HCT116 (cell line): ENCODE measurements at regions not wholly inside any gene's neighbourhood (a gene's known extent, or its start where the extent isn't known, plus 50 kb on each side); places are given as distances from the start of the nearest gene placed in this dataset.

Experiments used
- ATAC-seq: fragments of 200-7000 bp; cut with Tn5 transposase; 2 replicates; pipeline ENCODE4 v1.9.1; 2020; ENCODE audit warnings: mild to moderate bottlenecking, moderate library complexity
- BruUV-seq: library from RNA; stranded (reverse); fragments of 400-500 nt; replicated peaks from 2 replicates; lab custom pipeline; 2021; lab: Mats Ljungman, UMichigan
- CTCF ChIA-PET: fragments of 300-600 bp; sonication (Branson Sonifier 250); formaldehyde crosslinking; loops from one replicate; lab custom pipeline; 2021; ENCODE audit warnings: antibody characterized with exemption; lab: Charles Lee
- POLR2A ChIA-PET: fragments of 300-600, 350-600 bp; sonication (Branson Sonifier 250); formaldehyde crosslinking; loops from one replicate; lab custom pipeline; 2021; ENCODE audit warnings: antibody characterized with exemption; lab: Charles Lee
- RAD21 ChIA-PET, 2 experiments: fragments of 300-600 bp; sonication (Branson Sonifier 250); formaldehyde crosslinking; loops; one replicate each; lab custom pipeline; 2023; ENCODE audit warnings: low total read pairs in 2 of 2; ENCODE audit not compliant: uncharacterized antibody in 2 of 2, unreplicated experiment in 2 of 2, low non-redundant PET in 1 of 2; lab: Charles Lee
- DNase-seq: peaks from one replicate; pipeline ENCODE4 v3.0.0-alpha.2; 2010; ENCODE audit warnings: low read depth, low spot score
- H2AFZ ChIP-seq: fragments of 200-600 bp; shearing (Covaris generic), sonication (generic); 2 replicates; pipeline ENCODE4 v1.6.1; 2017; ENCODE audit warnings: low read depth, mixed run types, mixed read lengths, antibody characterized with exemption, low read length; ENCODE audit not compliant: poor library complexity, severe bottlenecking
- H3K27ac ChIP-seq: 2 replicates; pipeline ENCODE4 v1.5.1; 2012; ENCODE audit warnings: low read depth, low read length
- H3K27me3 ChIP-seq: fragments of 200-600 bp; sonication (generic); 2 replicates; pipeline ENCODE4 v1.6.1; 2016; ENCODE audit warnings: mixed run types, low read length, mixed read lengths; ENCODE audit not compliant: insufficient read depth
- H3K36me3 ChIP-seq, 2 experiments: fragments of 200-500 bp in 1 of 2; fragments of 200-600 bp in 1 of 2; sonication (Bioruptor generic) in 1 of 2; sonication (generic) in 1 of 2; 2 replicates each; pipeline versions ENCODE4 v1.5.1 to v1.6.1; 2014 to 2016; ENCODE audit warnings: low read length in 2 of 2, inconsistent platforms in 1 of 2, mixed read lengths in 1 of 2, mixed run types in 1 of 2; ENCODE audit not compliant: insufficient read depth in 2 of 2, control insufficient read depth in 1 of 2
- H3K4me1 ChIP-seq, 2 experiments: fragments of 200-600 bp in 1 of 2; sonication (generic) in 1 of 2; 2 replicates each; pipeline versions ENCODE4 v1.5.1 to v1.6.1; 2012 to 2017; ENCODE audit warnings: low read length in 2 of 2, inconsistent platforms in 1 of 2, mild to moderate bottlenecking in 1 of 2, mixed read lengths in 1 of 2, mixed run types in 1 of 2, moderate library complexity in 1 of 2; ENCODE audit not compliant: insufficient read depth in 2 of 2, control insufficient read depth in 1 of 2
- H3K4me2 ChIP-seq: fragments of 200-600 bp; sonication (generic); 2 replicates; pipeline ENCODE4 v1.6.1; 2017; ENCODE audit warnings: mixed run types, low read length, mixed read lengths
- H3K4me3 ChIP-seq, 2 experiments: fragments of 200-600 bp in 1 of 2; sonication (generic) in 1 of 2; replicated peaks in 1 of 2; 2 replicates each; pipeline ENCODE4 v1.5.1; 2011 to 2016; ENCODE audit warnings: low read length in 2 of 2, control low read depth in 1 of 2, low read depth in 1 of 2, mild to moderate bottlenecking in 1 of 2, mixed read lengths in 1 of 2, mixed run types in 1 of 2
- H3K79me2 ChIP-seq: fragments of 200-600 bp; sonication (generic); 2 replicates; pipeline ENCODE4 v1.6.1; 2017; ENCODE audit warnings: mild to moderate bottlenecking, mixed run types, low read length, moderate library complexity, mixed read lengths; ENCODE audit not compliant: insufficient read depth
- H3K9ac ChIP-seq: fragments of 200-600 bp; sonication (generic); 2 replicates; pipeline ENCODE4 v1.6.1; 2016; ENCODE audit warnings: low read length, mixed read lengths
- H3K9me2 ChIP-seq: fragments of 200-600 bp; sonication (generic), shearing (Covaris generic); 2 replicates; pipeline ENCODE4 v1.6.1; 2017; ENCODE audit warnings: mixed run types, mild to moderate bottlenecking, moderate library complexity; ENCODE audit not compliant: insufficient read depth
- H3K9me3 ChIP-seq, 2 experiments: fragments of 200-500 bp in 1 of 2; fragments of 200-600 bp in 1 of 2; sonication (Bioruptor generic) in 1 of 2; sonication (generic) in 1 of 2; 2 replicates each; pipeline ENCODE4 v1.6.1; 2014 to 2017; ENCODE audit warnings: low read length in 2 of 2, mixed read lengths in 2 of 2, inconsistent platforms in 1 of 2, low read depth in 1 of 2, mild to moderate bottlenecking in 1 of 2, mixed run types in 1 of 2, moderate library complexity in 1 of 2; ENCODE audit not compliant: control insufficient read depth in 1 of 2, insufficient read depth in 1 of 2
- H4K20me1 ChIP-seq: fragments of 200-600 bp; sonication (generic), shearing (Covaris generic); 2 replicates; pipeline ENCODE4 v1.6.1; 2017; ENCODE audit warnings: mixed run types, mild to moderate bottlenecking, moderate library complexity; ENCODE audit not compliant: insufficient read depth
- CBX3 ChIP-seq: IDR thresholded peaks from 2 replicates; pipeline ENCODE4 v1.6.1; 2012; ENCODE audit warnings: low read depth
- CEBPB ChIP-seq: IDR thresholded peaks from 2 replicates; pipeline ENCODE4 v1.6.1; 2012; ENCODE audit warnings: low read depth
- ELF1 ChIP-seq: IDR thresholded peaks from 2 replicates; pipeline ENCODE4 v1.6.1; 2012; ENCODE audit warnings: low read depth, borderline replicate concordance
- EZH2phosphoT487 ChIP-seq: fragments of 200-600 bp; IDR thresholded peaks from 2 replicates; pipeline ENCODE4 v1.6.1; 2018; ENCODE audit warnings: antibody characterized with exemption, borderline replicate concordance
- FOSL1 ChIP-seq: IDR thresholded peaks from 2 replicates; pipeline ENCODE4 v1.6.1; 2012; ENCODE audit warnings: low read depth
- RAD21 ChIP-seq: IDR thresholded peaks from 2 replicates; pipeline ENCODE4 v1.6.1; 2012; ENCODE audit warnings: low read depth, mild to moderate bottlenecking
- SIN3A ChIP-seq: IDR thresholded peaks from 2 replicates; pipeline ENCODE4 v1.6.1; 2012; ENCODE audit warnings: low read depth
- SP1 ChIP-seq: IDR thresholded peaks from 2 replicates; pipeline ENCODE4 v1.6.1; 2012; ENCODE audit warnings: low read depth
- SRF ChIP-seq: IDR thresholded peaks from 2 replicates; pipeline ENCODE4 v1.6.1; 2012; ENCODE audit warnings: low read depth
- TCF7L2 ChIP-seq: IDR thresholded peaks from 2 replicates; pipeline ENCODE4 v1.7.0; 2011; ENCODE audit warnings: borderline replicate concordance, inconsistent platforms; ENCODE audit not compliant: insufficient read depth, insufficient read length; ENCODE audit errors: extremely low read depth
- YY1 ChIP-seq: IDR thresholded peaks from 2 replicates; pipeline ENCODE4 v1.6.1; 2011; ENCODE audit warnings: low read length, low read depth, moderate library complexity, mild to moderate bottlenecking; ENCODE audit not compliant: insufficient replicate concordance; ENCODE audit errors: extremely low read depth
- ZFX ChIP-seq: fragments of 450-650 bp; IDR thresholded peaks from 2 replicates; pipeline ENCODE4 v1.6.1; 2017
- intact Hi-C: fragments of 100-400 bp; cut with micrococcal nuclease; formaldehyde crosslinking; loops from 2 replicates; pipeline ENCODE4 v1.10.0; 2022
- TF ChIP-seq, protein P1 (sequence below), 3 experiments: fragments of 200-600 bp in 1 of 3; sonication (generic) in 1 of 3; IDR thresholded peaks in 2 of 3; conservative IDR thresholded peaks in 1 of 3; 2 replicates each; pipeline ENCODE4 v1.5.1; 2012 to 2017; ENCODE audit warnings: low read depth in 2 of 3, low read length in 2 of 3, antibody characterized with exemption in 1 of 3, borderline replicate concordance in 1 of 3, control low read depth in 1 of 3, mild to moderate bottlenecking in 1 of 3, mixed read lengths in 1 of 3, mixed run types in 1 of 3, moderate library complexity in 1 of 3; ENCODE audit not compliant: insufficient read depth in 1 of 3
- TF ChIP-seq, protein P2 (sequence below): IDR thresholded peaks from 2 replicates; pipeline ENCODE4 v1.6.1; 2012; ENCODE audit warnings: low read depth
- TF ChIP-seq, protein P3 (sequence below): IDR thresholded peaks from 2 replicates; pipeline ENCODE4 v1.6.1; 2012

DNA sequence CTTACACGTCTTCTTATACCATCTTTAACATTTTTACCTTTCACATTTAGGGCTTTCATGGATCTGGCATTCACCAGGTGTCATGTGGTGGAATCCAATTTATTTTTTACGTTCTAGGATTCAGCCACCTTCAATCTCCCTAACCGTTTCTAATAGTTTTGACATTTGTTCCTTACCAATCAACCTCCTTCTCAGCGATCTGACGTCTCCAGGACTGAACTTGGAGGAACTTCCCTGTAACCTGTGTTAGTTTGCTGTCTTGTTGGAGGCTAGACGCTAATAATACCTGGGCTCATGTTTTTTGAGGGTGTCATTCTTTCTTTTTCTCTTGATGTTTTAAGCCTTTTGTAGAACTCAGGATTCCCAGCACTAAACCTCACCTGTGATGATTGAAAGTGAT lies 351.6 kb downstream of the THBS2 start:
- no TSS peak for BruUV-seq
- POLR2A ChIA-PET = no interaction called here
- Histone ChIP-seq H3K79me2 (no peaks in the 10 kb centered on the region), H2AFZ (no peak overlapping the region), H3K4me1 (no peaks in the 10 kb centered on the region), H3K36me3 (no peaks in the 10 kb centered on the region), H4K20me1 (no peaks in the 10 kb centered on the region), H3K27me3 (no peaks in the 10 kb centered on the region), H3K4me2 (no peak overlapping the region), H3K9me2 (no peaks in the 10 kb centered on the region), H3K9ac (no peak overlapping the region), H3K9me3 (no peaks in the 10 kb centered on the region), H3K27ac (no peak overlapping the region), H3K4me3 (no peak overlapping the region)
- intact Hi-C loops = no loop called here
- DNase-seq (no peak), ATAC-seq (no peak)
- TF ChIP-seq, protein P1, sequence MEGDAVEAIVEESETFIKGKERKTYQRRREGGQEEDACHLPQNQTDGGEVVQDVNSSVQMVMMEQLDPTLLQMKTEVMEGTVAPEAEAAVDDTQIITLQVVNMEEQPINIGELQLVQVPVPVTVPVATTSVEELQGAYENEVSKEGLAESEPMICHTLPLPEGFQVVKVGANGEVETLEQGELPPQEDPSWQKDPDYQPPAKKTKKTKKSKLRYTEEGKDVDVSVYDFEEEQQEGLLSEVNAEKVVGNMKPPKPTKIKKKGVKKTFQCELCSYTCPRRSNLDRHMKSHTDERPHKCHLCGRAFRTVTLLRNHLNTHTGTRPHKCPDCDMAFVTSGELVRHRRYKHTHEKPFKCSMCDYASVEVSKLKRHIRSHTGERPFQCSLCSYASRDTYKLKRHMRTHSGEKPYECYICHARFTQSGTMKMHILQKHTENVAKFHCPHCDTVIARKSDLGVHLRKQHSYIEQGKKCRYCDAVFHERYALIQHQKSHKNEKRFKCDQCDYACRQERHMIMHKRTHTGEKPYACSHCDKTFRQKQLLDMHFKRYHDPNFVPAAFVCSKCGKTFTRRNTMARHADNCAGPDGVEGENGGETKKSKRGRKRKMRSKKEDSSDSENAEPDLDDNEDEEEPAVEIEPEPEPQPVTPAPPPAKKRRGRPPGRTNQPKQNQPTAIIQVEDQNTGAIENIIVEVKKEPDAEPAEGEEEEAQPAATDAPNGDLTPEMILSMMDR (IDR thresholded peaks at IDR 0.05 in 2 of 3, conservative IDR thresholded peaks at IDR 0.05 in 1 of 3; ENCODE audit: borderline replicate concordance in 1 of 3, insufficient read depth in 1 of 3, low read depth in 2 of 3, low read length in 2 of 3) = no peak
- no peak for TF ChIP-seq FOSL1
- TF ChIP-seq, protein P2, sequence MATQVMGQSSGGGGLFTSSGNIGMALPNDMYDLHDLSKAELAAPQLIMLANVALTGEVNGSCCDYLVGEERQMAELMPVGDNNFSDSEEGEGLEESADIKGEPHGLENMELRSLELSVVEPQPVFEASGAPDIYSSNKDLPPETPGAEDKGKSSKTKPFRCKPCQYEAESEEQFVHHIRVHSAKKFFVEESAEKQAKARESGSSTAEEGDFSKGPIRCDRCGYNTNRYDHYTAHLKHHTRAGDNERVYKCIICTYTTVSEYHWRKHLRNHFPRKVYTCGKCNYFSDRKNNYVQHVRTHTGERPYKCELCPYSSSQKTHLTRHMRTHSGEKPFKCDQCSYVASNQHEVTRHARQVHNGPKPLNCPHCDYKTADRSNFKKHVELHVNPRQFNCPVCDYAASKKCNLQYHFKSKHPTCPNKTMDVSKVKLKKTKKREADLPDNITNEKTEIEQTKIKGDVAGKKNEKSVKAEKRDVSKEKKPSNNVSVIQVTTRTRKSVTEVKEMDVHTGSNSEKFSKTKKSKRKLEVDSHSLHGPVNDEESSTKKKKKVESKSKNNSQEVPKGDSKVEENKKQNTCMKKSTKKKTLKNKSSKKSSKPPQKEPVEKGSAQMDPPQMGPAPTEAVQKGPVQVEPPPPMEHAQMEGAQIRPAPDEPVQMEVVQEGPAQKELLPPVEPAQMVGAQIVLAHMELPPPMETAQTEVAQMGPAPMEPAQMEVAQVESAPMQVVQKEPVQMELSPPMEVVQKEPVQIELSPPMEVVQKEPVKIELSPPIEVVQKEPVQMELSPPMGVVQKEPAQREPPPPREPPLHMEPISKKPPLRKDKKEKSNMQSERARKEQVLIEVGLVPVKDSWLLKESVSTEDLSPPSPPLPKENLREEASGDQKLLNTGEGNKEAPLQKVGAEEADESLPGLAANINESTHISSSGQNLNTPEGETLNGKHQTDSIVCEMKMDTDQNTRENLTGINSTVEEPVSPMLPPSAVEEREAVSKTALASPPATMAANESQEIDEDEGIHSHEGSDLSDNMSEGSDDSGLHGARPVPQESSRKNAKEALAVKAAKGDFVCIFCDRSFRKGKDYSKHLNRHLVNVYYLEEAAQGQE = no peak
- no peak for TF ChIP-seq SP1
- no peak for TF ChIP-seq ELF1
- no peak for TF ChIP-seq YY1
- TF ChIP-seq CEBPB = no peak
- no peak for TF ChIP-seq CBX3
- no peak for TF ChIP-seq RAD21
- TF ChIP-seq, protein P3, sequence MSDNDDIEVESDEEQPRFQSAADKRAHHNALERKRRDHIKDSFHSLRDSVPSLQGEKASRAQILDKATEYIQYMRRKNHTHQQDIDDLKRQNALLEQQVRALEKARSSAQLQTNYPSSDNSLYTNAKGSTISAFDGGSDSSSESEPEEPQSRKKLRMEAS = no peak
- no peak for TF ChIP-seq SIN3A
- TF ChIP-seq ZFX = no peak
- no peak for TF ChIP-seq SRF
- TF ChIP-seq TCF7L2 = no peak
- no peak for TF ChIP-seq EZH2phosphoT487
- CTCF ChIA-PET = no interaction called here
- RAD21 ChIA-PET = no interaction called here
